Tibial artery (tissue), 4 donors: ENCODE measurements at regions not wholly inside any gene's neighbourhood (a gene's known extent, or its start where the extent isn't known, plus 50 kb on each side); places are given as distances from the start of the nearest gene placed in this dataset.

ENCODE experiments used
- DNase-seq, 2 donors: peaks; one replicate each; pipeline ENCODE4 v3.0.0-alpha.2; 2019
- H3K27ac ChIP-seq, 2 donors: fragments of 200-600 bp; sonication (generic) in 1 of 2; 1 replicate in 1 of 2; 2 replicates in 1 of 2; pipeline ENCODE4 v1.5.1; 2018 to 2019; ENCODE audit warnings: mild to moderate bottlenecking in 1 of 2
- H3K27me3 ChIP-seq, 2 donors: fragments of 200-600 bp; sonication (generic) in 1 of 2; one replicate each; pipeline versions ENCODE4 v1.5.1 to v1.6.0; 2016 to 2019
- H3K36me3 ChIP-seq, 3 donors: fragments of 200-600 bp; sonication (generic) in 2 of 3; one replicate each; pipeline ENCODE4 v1.5.1; 2016 to 2019; ENCODE audit warnings: mild to moderate bottlenecking in 2 of 3
- H3K4me1 ChIP-seq, 4 donors: fragments of 200-600 bp; sonication (generic) in 2 of 4; 1 replicate in 3 of 4; 2 replicates in 1 of 4; pipeline ENCODE4 v1.5.1; 2016 to 2019
- H3K4me3 ChIP-seq, 2 donors: fragments of 200-600 bp; sonication (generic) in 1 of 2; 1 replicate in 1 of 2; 2 replicates in 1 of 2; pipeline ENCODE4 v1.5.1; 2018 to 2019; ENCODE audit warnings: mild to moderate bottlenecking in 2 of 2
- H3K9me3 ChIP-seq, 3 donors: fragments of 200-600 bp; sonication (generic) in 1 of 3; one replicate each; pipeline ENCODE4 v1.5.1; 2016 to 2019
- CTCF ChIP-seq, 2 experiments: fragments of 200-600 bp in 1 of 2; fragments of 450-650 bp in 1 of 2; IDR thresholded peaks; one replicate each; pipeline ENCODE4 v1.5.1; 2017 to 2019; ENCODE audit warnings: antibody characterized with exemption in 2 of 2, mild to moderate bottlenecking in 1 of 2, moderate library complexity in 1 of 2
- intact Hi-C: fragments of 100-400 bp; cut with DNase I; formaldehyde crosslinking; loops from one replicate; pipeline ENCODE4 v1.15.0; 2023; ENCODE audit warnings: low total_unique reads

DNA sequence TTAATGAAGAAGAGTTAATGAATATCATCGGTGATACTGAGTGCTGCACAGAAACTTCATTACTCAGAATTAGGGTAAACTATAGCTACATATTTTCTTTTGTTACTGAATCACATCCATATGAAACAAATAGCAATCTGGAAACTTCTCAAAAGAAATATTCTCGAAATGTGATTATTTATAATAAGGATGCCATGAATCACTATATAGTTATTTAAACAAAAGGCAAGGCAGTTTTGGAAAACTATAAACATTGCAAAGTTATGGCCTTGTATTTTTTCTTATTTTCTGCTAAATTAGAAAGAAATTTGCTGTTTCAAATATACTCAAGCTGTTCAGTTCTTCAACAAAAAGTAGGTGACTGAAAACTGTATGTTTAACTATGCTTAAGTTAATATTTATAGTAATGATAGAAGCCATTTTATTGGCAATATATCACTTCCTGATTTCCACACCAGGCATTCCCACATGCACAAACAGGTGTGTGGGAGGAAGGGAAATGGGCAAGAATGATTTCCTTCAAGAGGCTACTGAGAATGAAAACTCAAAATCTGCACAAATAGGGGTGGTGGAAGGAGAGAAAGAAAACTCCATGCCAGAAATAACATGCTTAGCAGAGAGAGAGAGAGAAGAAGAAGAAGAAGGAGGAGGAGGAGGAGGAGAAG, 74.5 kb upstream of the FRY start:
- Histone ChIP-seq H3K9me3 (no peaks in the 10 kb centered on the region), H3K36me3 (peaks cover 7 to 8% (median 7%) of the 10 kb centered on the region in 3 donors), H3K4me3 (no peak overlapping the region), H3K4me1 (no peaks in the 10 kb centered on the region), H3K27ac (no peak overlapping the region), H3K27me3 (no peaks in the 10 kb centered on the region)
- TF ChIP-seq CTCF (IDR thresholded peaks at IDR 0.05), result no peak
- DNase-seq, result no peak
- intact Hi-C loops, result no loop called here

DNA sequence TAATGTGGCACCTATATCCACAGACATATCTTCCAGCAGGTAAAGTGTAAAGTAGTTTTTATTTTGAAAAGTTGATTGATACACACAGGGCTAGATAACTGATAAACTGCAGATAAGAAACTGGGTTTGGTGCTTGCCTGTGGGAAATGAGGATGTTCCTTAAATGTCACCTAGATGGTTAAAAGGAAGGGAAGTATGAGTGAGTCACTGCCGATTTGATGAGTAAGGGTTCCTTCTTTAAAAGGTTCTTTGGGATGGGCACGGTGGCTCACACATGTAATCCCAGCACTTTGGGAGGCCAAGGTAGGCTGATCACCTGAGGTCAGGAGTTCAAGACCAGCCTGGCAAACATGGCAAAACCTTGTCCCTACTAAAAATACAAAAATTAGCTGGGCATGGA, 73.8 kb upstream of the FRY start:
- Histone ChIP-seq H3K4me1 (no peaks in the 10 kb centered on the region), H3K27me3 (no peaks in the 10 kb centered on the region), H3K27ac (no peak overlapping the region), H3K9me3 (no peaks in the 10 kb centered on the region), H3K4me3 (no peak overlapping the region), H3K36me3 (peaks cover 2 to 8% (median 3%) of the 10 kb centered on the region in 3 donors)
- DNase-seq, result no peak
- intact Hi-C loops, result no loop called here
- no peak for TF ChIP-seq CTCF (IDR thresholded peaks at IDR 0.05)

DNA sequence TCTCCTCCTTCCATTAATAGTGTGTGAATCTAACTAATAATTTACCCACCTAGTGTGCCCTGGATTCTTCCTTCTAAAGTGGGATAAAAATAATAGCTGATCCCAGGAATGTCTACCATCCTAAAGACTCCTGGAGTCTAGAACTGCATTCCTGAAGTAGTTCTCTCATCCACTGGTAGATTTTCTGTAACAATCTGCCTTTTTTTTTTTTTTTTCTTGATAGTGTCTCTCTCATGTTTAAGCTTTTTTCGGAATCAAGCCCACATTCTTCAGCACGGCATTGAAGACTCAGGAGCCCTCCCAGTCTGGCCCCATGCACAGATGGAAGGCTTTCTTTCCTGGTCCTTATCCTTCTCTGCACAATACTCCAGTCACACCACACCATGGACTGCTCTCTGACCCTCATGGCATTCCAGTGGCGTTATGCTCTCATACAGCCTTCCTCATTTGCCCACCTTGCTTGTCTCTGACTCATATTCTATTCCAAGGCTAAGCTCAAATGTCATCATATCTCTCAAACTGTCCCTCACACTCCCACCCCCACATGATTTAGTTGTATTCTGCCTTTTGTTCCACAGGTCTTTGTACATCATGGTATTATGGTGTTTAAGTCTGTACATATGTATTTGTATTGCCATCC, 68.7 kb upstream of the FRY start:
- no peak for DNase-seq
- no peak for TF ChIP-seq CTCF (IDR thresholded peaks at IDR 0.05)
- no peaks in the 10 kb centered on the region for H3K27me3 ChIP-seq
- peaks cover 0 to 15% (median 5%) of the 10 kb centered on the region in 4 donors for H3K4me1 ChIP-seq
- no peak overlapping the region for H3K4me3 ChIP-seq
- H3K9me3 ChIP-seq, result no peaks in the 10 kb centered on the region
- no peaks in the 10 kb centered on the region for H3K36me3 ChIP-seq
- no peak overlapping the region for H3K27ac ChIP-seq
- intact Hi-C loops, result no loop called here

DNA sequence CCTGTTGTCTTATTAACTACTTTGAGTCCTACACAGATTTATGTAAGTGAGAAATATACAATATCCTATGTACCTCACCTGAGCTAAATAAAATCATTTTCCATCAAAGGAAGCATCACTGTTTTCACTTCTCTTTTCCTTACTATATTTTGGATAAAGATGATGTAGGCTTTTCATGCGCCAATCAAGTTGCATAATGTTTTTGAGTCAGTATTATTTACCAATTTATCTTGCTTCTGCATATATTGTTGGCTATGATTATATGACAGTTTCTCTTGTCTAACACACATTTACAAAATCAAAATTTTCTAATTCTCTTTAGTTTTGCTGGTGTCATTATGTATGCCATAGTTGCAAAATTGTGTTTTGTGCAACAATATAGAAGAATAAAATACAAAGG, 67.9 kb upstream of the FRY start:
- Histone ChIP-seq H3K4me1 (peaks cover 0 to 15% (median 7%) of the 10 kb centered on the region in 4 donors), H3K27me3 (no peaks in the 10 kb centered on the region), H3K27ac (no peak overlapping the region), H3K4me3 (no peak overlapping the region), H3K36me3 (no peaks in the 10 kb centered on the region), H3K9me3 (no peaks in the 10 kb centered on the region)
- DNase-seq, result no peak
- intact Hi-C loops, result no loop called here
- TF ChIP-seq CTCF (IDR thresholded peaks at IDR 0.05), result no peak

- no peak overlapping the region for H3K4me3 ChIP-seq
- intact Hi-C loops, result no loop called here
- no peaks in the 10 kb centered on the region for H3K36me3 ChIP-seq
- peaks cover 0 to 16% (median 8%) of the 10 kb centered on the region in 4 donors for H3K4me1 ChIP-seq
- no peak for TF ChIP-seq CTCF (IDR thresholded peaks at IDR 0.05)
- no peaks in the 10 kb centered on the region for H3K9me3 ChIP-seq
- no peak overlapping the region for H3K27ac ChIP-seq
- DNase-seq, result no peak
- no peaks in the 10 kb centered on the region for H3K27me3 ChIP-seq
Measured at GRCh38 chr13:31964168-31964567, 67.4 kb upstream of the FRY start.
